GM18868 (cell line): ENCODE measurements at regions not wholly inside any gene's neighbourhood (a gene's known extent, or its start where the extent isn't known, plus 50 kb on each side); places are given as distances from the start of the nearest gene placed in this dataset.

Source experiments
- ATAC-seq: cut with Tn5 transposase; IDR thresholded peaks from one replicate; pipeline ENCODE4 v1.9.1; 2021; ENCODE audit warnings: mild to moderate bottlenecking, moderate library complexity; ENCODE audit not compliant: unreplicated experiment

GRCh38 chr2:46239175-46239846 is 57.9 kb upstream of the EPAS1 start:
- no peak for ATAC-seq

GRCh38 chr2:46239847-46240181 is 57.4 kb upstream of the EPAS1 start:
- peak; percentile 88 for ATAC-seq

- no peak for ATAC-seq
Observed at GRCh38 chr2:46241344-46241743, 55.9 kb upstream of the EPAS1 start.

- no peak for ATAC-seq
Observed at GRCh38 chr2:46245869-46246268, 51.3 kb upstream of the EPAS1 start.

- no peak for ATAC-seq
Observed at GRCh38 chr2:46246790-46247189, 50.4 kb upstream of the EPAS1 start.
